ENCODE measurements at regions not wholly inside any gene's neighbourhood (a gene's known extent, or its start where the extent isn't known, plus 50 kb on each side); places are given as distances from the start of the nearest gene placed in this dataset.

GRCh38 chr16:85428899-85429775 is 184.0 kb upstream of the GSE1 start:
- H3K36me3 Mint-ChIP-seq: no peaks in the 10 kb centered on the region
- no peak overlapping the region for H3K27ac Mint-ChIP-seq
- peaks cover 0 to 2% (median 0%) of the 10 kb centered on the region in 3 donors for H3K9me3 Mint-ChIP-seq
- peaks cover 8% of the 10 kb centered on the region for H3K27me3 Mint-ChIP-seq
- no peak overlapping the region for H3K4me3 Mint-ChIP-seq
- peaks cover 0 to 2% (median 0%) of the 10 kb centered on the region in 3 donors for H3K4me1 Mint-ChIP-seq

GRCh38 chr16:85429776-85430522 is 183.2 kb upstream of the GSE1 start:
- Mint-ChIP-seq H3K4me1 (peaks cover 0 to 2% (median 0%) of the 10 kb centered on the region in 3 donors), H3K4me3 (no peak overlapping the region), H3K27ac (no peak overlapping the region), H3K27me3 (peaks cover 8% of the 10 kb centered on the region), H3K9me3 (peaks cover 0 to 2% (median 0%) of the 10 kb centered on the region in 3 donors), H3K36me3 (no peaks in the 10 kb centered on the region)

- Mint-ChIP-seq H3K4me3 (no peak overlapping the region), H3K27ac (no peak overlapping the region), H3K9me3 (no peaks in the 10 kb centered on the region), H3K4me1 (peaks cover 0 to 2% (median 0%) of the 10 kb centered on the region in 3 donors), H3K36me3 (no peaks in the 10 kb centered on the region), H3K27me3 (peaks cover 5% of the 10 kb centered on the region)
Measured at GRCh38 chr16:85430523-85431421, 182.3 kb upstream of the GSE1 start.

- Mint-ChIP-seq H3K27me3 (peaks cover 5% of the 10 kb centered on the region), H3K27ac (no peak overlapping the region), H3K36me3 (no peaks in the 10 kb centered on the region), H3K4me1 (no peaks in the 10 kb centered on the region), H3K9me3 (no peaks in the 10 kb centered on the region), H3K4me3 (no peak overlapping the region)
Measured at GRCh38 chr16:85431431-85432124, 181.5 kb upstream of the GSE1 start.

GRCh38 chr16:85432606-85433005 is 180.5 kb upstream of the GSE1 start:
- peaks cover 5% of the 10 kb centered on the region for H3K27me3 Mint-ChIP-seq
- H3K9me3 Mint-ChIP-seq: no peaks in the 10 kb centered on the region
- H3K4me1 Mint-ChIP-seq: no peaks in the 10 kb centered on the region
- H3K4me3 Mint-ChIP-seq: no peak overlapping the region
- no peaks in the 10 kb centered on the region for H3K36me3 Mint-ChIP-seq
- no peak overlapping the region for H3K27ac Mint-ChIP-seq

- Mint-ChIP-seq H3K27me3 (peaks cover 5% of the 10 kb centered on the region), H3K36me3 (no peaks in the 10 kb centered on the region), H3K4me3 (no peak overlapping the region), H3K9me3 (no peaks in the 10 kb centered on the region), H3K4me1 (no peaks in the 10 kb centered on the region), H3K27ac (no peak overlapping the region)
Measured at GRCh38 chr16:85433477-85433876, 179.6 kb upstream of the GSE1 start.

- H3K4me1 Mint-ChIP-seq: no peaks in the 10 kb centered on the region
- H3K36me3 Mint-ChIP-seq: no peaks in the 10 kb centered on the region
- H3K9me3 Mint-ChIP-seq: no peaks in the 10 kb centered on the region
- no peak overlapping the region for H3K4me3 Mint-ChIP-seq
- no peaks in the 10 kb centered on the region for H3K27me3 Mint-ChIP-seq
- H3K27ac Mint-ChIP-seq: no peak overlapping the region
Measured at GRCh38 chr16:85435286-85435685, 177.8 kb upstream of the GSE1 start.

- Mint-ChIP-seq H3K4me3 (no peak overlapping the region), H3K36me3 (no peaks in the 10 kb centered on the region), H3K27ac (no peak overlapping the region)
Measured at GRCh38 chr16:85435700-85436099, 177.4 kb upstream of the GSE1 start.

GRCh38 chr16:85436207-85436606 is 176.9 kb upstream of the GSE1 start:
- no peaks in the 10 kb centered on the region for H3K27me3 Mint-ChIP-seq
- H3K4me3 Mint-ChIP-seq: no peak overlapping the region
- no peaks in the 10 kb centered on the region for H3K36me3 Mint-ChIP-seq
- no peaks in the 10 kb centered on the region for H3K9me3 Mint-ChIP-seq
- no peak overlapping the region for H3K27ac Mint-ChIP-seq
- no peaks in the 10 kb centered on the region for H3K4me1 Mint-ChIP-seq

More at GRCh38 chr16:85435700-85436099, 177.4 kb upstream of the GSE1 start:
- H3K4me1 Mint-ChIP-seq: no peaks in the 10 kb centered on the region
- no peaks in the 10 kb centered on the region for H3K9me3 Mint-ChIP-seq
- H3K27me3 Mint-ChIP-seq: no peaks in the 10 kb centered on the region

GRCh38 chr16:85436636-85437165 is 176.4 kb upstream of the GSE1 start:
- Mint-ChIP-seq H3K36me3 (no peaks in the 10 kb centered on the region), H3K4me3 (no peak overlapping the region), H3K27ac (no peak overlapping the region), H3K9me3 (peaks cover 0 to under 1% (median 0%) of the 10 kb centered on the region in 3 donors), H3K4me1 (no peaks in the 10 kb centered on the region), H3K27me3 (no peaks in the 10 kb centered on the region)

GRCh38 chr16:85437166-85438052 is 175.7 kb upstream of the GSE1 start:
- Mint-ChIP-seq H3K27ac (no peak overlapping the region), H3K4me3 (no peak overlapping the region), H3K36me3 (no peaks in the 10 kb centered on the region), H3K9me3 (peaks cover 0 to 2% (median 0%) of the 10 kb centered on the region in 3 donors), H3K27me3 (no peaks in the 10 kb centered on the region), H3K4me1 (peaks cover 0 to 3% (median 0%) of the 10 kb centered on the region in 3 donors)

GRCh38 chr16:85438981-85439685 is 174.0 kb upstream of the GSE1 start:
- peaks cover 0 to 2% (median 0%) of the 10 kb centered on the region in 3 donors for H3K9me3 Mint-ChIP-seq
- peaks cover 1% of the 10 kb centered on the region for H3K27me3 Mint-ChIP-seq
- H3K27ac Mint-ChIP-seq: peak overlapping the region in 1 of 3 donors; percentile 84
- peaks cover 0 to 3% (median 0%) of the 10 kb centered on the region in 3 donors for H3K4me1 Mint-ChIP-seq
- H3K36me3 Mint-ChIP-seq: no peaks in the 10 kb centered on the region
- H3K4me3 Mint-ChIP-seq: no peak overlapping the region

- Mint-ChIP-seq H3K4me3 (no peak overlapping the region), H3K4me1 (peaks cover 0 to 3% (median 0%) of the 10 kb centered on the region in 3 donors), H3K9me3 (peaks cover 0 to 2% (median 0%) of the 10 kb centered on the region in 3 donors), H3K36me3 (no peaks in the 10 kb centered on the region), H3K27me3 (peaks cover 4% of the 10 kb centered on the region), H3K27ac (no peak overlapping the region)
Measured at GRCh38 chr16:85440744-85441143, 172.4 kb upstream of the GSE1 start.
